NCI-H69 (cell line): ENCODE measurements at regions not wholly inside any gene's neighbourhood (a gene's known extent, or its start where the extent isn't known, plus 50 kb on each side); places are given as distances from the start of the nearest gene placed in this dataset.

Source experiments
- DNase-seq: peaks from one replicate; lab custom pipeline; 2025; lab: John Stamatoyannopoulos, UW

DNA sequence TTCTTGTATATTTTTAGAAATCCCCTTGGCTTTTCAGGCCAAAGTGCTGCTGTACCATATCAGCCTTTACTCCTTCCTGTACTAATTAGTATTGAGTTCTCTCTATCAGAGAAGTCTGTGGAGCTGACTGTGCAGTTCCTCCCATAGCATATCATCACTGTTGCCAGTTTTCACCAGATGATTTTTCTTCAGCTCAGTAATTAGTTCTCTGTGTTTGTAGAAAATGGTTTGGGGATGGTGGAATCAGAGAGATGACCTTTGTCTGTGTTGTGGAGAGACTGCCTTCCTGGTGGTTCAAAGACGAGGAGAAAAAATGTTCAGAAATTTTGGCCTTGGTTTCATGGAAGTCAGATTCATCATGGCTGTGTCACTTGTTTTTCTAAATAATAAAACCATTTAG, 227.5 kb upstream of the ACTBL2 start:
- no peak for DNase-seq

DNA sequence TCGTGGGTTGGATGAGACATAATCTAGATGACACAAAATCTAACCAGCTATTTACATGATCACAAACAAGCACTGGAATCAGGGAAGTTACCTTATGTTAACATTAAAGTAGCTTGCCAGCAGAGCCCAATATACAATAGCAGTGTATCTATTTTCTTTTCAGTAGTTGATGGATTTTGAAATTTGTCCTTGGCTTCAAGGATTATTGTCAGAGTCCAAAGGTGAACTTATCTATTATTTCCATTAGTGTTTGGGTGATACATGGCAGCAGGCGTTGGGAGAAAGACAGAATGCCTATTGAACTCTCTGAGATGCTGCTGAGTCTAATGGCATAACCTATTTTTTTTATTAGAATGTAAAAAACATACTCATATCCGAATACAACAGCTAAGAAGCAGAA, 223.2 kb upstream of the ACTBL2 start:
- DNase-seq = no peak

DNA sequence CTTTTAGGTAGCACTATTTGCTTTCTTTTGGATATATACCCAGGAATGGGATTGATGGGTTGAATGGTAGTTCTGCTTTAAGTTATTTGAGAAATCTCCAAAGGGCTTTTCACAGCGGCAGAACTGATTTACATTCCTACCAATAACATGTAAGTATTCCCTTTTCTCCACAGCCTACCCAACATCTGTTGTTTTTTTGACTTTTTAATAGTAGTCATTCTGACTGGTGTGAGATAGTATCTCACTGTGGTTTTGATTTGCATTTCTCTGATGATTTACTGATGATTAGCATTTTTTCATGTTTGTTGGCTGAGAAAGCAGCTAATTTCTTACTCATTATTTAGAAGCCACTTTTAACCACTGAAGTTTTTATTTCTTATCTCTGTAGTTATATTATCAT, 221.1 kb upstream of the ACTBL2 start:
- no peak for DNase-seq

DNA sequence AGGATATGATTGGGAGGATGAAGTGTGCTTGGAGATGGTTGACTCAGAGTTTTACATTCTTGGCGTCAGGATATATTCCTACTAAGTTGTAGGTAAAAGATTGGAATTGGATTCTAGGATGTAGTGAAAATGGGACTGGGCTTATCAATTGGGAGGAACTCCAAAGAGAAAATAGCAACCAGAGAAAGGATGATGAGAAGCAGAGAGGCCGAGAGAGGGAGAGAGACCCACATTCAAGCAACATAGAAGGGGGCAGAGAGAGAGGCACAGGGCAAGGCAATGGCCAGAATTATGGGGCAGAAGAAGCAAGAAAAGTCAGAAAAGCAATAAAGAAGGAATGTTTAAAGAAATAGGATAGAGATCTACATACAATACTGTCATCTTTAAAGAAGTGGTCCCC, 217.9 kb upstream of the ACTBL2 start:
- DNase-seq = no peak

DNA sequence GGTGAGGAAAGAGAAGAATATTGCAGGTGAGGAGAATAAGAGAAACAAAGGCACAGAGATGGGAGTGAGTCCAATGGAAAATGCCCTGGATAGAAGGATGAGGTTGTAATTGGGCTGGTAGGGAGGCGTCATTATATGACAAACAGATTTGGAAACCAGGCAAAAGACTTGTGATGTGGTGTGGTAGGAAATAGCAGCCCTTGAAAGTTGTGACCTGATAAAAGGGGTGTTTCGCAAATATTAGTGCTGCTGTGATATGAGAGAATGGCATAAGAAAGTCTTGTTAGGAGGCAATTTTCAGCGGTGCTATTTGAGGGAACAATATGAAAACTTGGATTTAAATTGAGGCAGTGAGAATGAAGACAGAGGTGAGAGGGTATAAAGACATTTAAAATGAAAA, 217.5 kb upstream of the ACTBL2 start:
- no peak for DNase-seq

DNA sequence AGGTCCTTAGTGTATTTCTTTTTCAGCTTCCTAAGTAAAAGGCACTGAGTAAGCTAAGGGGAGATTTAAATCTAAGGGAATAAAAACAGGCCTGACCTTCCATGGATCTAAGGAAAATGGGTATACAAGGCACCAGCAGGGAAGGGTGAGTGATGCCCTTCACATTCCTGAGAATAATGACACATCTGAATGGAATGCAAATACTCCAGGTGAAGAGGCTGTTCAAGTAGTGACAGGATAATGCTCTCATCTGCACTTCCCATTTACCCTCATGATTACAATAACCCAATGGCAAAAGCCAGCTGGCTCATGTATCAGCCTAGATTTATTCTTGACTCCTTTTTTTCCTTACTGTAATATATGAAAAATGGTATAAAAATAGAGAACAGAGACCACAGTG, 216.2 kb upstream of the ACTBL2 start:
- no peak for DNase-seq

DNA sequence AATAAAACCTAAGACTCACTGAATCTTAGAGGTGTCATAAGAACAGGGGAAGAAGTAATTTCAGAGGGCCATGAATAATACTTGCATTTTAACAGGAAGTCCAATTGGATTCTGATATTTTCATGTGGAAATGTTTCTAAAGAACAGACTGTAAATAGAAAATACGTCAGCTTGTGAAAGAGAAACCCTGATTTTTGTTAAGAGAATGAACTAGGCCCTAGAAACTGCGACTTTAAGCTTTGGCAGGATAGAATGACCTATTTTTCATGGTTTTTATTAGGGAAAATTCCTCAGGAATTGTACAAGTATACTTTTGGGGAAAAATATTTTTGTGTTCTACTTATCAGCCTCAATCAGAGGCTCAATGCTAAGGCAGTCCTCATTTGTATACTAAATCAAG, 215.5 kb upstream of the ACTBL2 start:
- no peak for DNase-seq

DNA sequence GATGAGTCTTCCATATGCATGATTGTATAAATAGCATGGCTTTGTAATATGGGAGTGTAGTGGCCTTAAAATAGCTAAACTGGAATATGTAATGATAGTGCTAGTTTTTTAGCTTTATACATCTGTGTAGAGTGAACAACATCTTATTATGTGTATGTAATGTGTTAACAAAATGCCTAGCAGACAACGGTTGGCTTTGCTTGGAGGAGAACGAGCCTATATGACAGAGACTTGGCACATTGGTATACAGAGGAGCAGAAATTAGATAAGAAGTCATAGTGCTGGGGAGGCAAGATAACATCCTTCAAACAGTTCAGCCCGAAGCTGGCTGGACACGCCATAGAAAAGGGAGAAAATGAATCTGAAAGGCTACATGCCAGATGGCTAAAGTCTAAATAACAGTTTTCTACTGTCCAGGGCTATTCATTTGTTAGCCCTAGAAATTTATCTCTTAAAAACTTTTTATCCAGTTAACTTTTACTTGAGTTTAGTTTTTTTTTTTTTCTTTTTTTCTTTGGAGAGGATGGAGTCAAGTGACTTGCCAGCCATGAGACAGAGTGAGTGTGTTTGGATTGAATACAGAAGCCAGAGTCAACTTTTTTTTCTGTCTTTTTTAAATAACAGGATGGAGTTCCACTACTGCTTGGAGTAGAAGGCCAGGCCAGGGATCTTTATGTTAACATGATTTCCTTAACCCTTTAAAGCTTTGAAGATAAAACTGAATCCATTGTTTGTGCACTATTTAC, 214.4 kb upstream of the ACTBL2 start:
- DNase-seq = no peak

DNA sequence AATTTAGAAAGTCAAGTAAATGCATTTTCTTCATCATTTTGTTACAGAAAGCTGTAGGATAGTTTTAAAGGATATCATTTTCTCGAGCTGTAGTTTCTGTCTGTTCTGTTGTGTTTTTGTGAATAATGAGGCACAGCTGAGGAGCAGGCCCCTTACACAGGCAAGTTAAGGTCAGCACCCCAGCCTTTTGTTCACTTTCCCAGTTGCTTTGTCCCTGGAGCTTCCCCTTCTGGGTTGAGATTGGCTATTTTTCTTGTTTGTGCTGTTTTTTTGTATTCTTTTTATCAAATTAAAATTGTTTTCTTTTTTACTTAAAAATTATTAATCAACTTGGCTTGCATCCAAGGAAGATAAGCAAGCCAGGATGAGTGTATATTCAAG, 213.8 kb upstream of the ACTBL2 start:
- no peak for DNase-seq

DNA sequence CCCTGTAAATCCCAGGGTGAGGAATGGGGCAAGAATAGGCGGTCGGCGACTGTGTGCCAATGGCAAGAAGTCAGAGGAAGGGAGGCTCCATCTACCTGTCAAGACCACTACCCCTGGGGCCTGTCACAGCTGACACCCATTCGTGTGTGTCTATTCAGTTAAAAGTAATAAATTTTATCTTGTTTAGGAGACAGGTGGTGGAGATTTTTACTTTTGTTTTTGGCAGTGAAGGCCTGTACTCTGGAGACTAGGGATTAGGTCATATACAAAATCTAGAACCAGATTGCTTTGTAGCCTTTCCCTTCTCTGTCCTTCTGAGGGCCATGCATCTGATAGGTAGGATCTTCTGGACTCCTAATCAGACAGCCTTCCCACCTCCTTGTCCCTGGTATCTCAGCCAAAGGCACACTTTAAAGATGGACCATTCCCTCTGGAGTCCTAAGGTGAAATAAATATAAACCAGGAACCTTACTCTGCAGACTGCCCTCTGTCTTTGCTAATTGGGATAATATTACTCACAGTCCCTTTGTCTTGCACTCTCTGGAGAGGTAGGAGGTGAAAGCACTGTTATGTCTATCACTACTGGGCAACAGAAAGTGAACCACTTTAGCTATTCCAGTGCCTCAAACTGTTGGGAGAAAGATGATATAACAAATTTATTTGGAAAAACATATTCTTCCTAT, 213.2 kb upstream of the ACTBL2 start:
- DNase-seq = no peak

DNA sequence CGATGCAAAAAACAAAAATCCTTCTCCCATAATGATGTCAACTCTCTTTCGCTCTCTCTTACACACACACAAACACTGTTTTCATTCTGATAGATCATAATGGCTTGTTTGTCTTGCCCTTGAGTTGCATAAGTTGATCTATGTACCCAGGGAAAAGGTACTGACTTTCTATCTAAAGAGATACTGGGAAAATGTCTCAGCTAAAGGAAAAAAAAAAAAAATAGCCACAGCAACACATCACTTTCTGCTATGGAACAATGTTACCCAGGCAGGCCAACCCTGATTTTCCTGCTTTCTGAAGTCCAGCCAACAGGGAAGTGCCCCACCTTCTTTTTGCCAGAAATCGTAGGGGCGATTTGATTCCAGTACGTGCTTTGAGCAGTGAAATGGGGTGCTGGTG, 212.6 kb upstream of the ACTBL2 start:
- DNase-seq = no peak

DNA sequence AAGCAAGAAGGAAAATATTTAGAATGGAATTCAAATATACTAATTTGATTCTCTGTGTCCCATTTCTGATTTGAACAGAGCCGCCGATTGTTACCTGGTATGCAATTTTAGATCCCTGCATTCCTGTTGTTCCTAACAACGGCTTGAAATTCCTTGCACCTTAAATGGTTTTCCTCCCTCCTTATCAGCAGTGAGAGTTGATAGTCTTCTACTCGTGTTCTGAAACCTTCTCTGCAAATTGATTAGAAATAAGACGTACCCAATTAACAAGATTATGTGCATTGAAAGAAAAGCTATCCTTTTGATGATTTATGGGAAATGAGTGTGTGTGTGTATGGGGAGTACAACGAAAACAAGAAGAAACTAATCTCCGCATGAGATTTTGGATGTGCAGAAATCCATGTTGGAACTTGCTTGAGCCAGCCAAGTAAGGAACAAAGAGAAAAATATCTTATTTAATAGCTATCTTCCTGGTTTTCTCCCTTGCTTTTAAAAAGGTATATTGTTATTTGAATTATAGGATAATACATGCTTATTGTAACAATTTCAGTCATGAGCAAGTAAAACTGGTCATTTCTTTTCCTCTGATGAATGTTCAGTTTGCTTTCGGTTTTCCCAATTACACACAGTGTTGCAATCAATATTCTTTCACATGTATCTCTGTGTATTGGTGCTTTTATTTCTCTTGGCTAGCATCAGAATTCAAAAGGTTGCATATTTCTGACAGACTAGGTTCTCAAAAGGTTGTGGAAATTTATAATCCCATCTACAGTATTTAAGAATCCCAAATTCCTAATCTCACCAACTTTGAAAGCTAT, 211.1 kb upstream of the ACTBL2 start:
- no peak for DNase-seq

DNA sequence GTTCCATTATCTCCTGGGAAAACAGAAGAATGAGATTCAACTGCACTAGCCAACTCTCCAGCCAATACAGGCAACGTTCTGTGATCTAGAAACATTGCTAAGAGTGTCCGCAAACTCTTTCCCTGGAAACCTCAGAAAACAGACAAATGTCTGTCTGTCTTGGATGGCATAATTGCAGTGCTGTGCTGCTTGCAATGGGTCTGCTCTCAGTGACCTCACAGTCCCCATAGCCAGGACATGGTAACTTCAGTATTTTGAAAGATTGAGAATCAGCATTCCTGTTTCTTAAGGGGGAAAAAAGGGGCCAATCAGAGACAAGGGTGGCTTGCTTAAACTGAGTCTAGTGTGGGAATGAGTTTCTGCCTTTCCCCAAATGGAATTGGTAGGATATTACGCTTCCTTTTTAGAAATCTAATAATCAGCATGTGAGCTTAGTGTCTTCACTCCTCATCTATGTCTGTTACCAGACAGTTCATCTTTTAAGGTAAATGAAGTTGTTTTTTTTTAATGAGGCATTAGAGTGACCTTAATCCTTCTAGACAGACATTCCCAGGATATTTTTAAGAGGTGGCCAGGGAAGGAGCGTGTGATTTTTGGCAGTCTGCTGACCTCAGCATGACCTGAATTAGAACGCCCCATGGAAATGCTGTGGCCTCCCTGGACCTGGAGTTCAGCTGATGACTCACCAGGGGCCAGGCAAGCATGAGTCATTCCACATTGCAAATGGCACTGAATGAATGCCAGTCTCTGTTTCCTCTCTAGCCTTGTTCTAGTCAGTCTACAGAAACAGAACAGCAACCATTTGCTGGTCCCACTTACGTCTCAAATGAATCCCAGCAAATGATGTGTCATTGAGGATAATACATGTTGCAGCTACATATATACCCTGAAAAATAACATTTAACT, 210.2 kb upstream of the ACTBL2 start:
- DNase-seq = peak; percentile 19

DNA sequence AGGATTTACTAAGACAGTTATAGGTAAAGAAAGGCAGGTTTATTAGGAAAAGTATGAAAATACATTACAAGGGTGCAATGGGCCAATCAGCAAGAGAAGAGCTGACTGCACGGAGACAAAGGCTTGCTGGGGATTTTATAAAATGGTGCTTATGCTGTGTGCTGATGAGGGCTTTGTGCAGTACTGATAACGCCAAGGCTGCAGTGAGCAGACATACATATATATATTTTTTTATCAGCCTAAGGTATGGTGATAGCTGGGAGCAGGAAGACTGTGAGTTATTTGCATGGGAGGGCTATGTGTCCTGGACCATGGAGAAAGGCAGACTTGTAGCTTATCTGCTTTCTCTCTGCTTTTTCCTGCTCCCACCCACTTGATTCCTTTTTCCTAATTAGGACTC, 208.1 kb upstream of the ACTBL2 start:
- DNase-seq = no peak

DNA sequence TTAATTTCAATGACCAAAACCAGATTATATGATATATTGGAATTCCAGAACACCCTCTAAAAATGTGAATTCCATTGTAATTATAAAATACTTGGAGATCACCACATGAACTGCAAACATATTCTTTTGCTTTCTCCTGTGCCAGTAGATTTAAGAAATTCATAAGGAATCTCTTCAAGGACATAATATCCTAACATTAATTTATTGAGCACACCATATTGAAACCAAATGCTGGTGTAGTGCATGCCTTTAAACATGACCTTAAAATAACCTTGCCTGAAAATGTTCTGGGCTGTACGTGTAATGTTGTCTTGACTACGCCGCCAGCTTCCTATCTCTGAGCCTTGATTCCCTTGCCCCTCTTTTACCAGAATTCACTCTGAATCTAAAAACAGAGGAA, 205.0 kb upstream of the ACTBL2 start:
- DNase-seq = no peak

DNA sequence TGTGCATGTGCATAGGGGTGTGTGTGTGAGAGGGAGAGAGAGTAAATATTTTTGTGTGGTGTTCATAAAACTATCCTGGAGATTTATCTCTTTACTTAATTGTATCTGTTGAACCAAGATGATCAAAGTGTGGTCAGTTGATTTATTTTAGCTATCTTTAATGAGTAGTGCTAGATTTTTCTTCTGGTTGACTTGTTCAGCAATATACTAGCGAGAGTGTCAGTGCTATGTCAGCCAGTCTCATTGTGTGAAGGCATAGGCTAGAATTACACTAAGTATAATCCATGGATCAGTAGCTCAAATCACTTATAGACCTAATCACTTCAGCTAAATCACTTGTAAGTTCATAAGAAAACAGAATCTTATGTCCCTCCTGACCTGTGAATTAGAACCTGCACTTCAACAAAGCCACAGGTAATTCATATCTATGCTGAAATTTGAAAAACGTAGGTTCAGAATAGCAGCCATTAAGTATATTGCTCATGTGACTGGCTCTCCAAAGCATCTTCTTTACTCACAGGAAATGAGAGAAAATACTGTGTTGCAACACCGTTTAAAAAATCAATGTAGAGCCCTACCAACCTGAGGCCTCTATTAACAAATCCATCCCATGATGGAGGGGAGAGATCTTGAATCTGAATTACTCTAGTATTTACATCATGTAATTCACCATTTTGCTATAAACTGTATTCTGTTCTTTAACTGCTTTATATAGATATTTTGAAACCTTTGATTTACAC, 203.1 kb upstream of the ACTBL2 start:
- DNase-seq = no peak

DNA sequence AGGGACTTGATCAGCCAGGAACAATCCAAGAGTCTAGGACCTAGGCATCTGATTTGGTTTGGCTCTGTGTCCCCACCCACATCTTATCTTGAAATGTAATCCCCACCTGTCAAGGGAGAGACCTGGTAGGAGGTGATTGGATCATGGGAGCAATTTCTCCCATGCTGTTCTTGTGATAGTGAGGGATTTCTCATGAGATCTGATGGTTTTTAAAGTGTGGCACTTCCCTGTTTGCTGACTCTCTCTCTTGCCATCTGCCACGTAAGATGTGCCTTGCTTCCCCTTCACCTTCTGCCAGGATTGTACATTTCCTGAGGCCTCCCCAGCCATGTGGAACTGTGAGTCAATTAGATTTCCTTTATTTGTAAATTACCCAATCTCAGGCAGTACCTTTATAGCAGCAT, 201.7 kb upstream of the ACTBL2 start:
- peak; percentile 6 for DNase-seq

DNA sequence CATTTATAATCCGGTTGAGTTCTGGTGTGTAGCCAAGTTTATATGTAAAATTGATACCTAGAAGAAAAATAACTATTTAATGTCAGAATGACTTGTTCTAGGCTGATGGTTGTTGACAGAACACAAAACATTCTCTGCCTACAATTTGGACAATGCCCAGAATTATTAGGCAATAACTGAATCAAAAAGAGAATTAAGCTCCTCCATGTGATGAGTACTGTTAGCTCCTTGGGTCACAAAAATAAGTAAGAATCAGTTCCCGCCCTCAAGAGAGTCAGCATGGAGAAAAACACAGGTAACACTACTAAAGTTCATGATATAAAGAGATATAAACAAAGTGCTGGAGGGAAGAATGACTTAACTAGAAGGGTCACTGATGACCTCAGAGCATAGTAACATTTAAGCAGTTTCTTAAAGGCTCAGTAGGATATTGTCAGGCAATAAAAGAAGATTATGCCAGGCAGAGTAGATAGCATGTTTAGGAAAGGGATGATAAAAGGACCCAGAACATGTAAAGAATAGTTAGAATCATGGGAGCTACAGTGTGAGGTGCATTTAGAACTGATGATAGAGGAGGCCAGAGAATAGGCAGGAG, 200.5 kb upstream of the ACTBL2 start:
- no peak for DNase-seq

DNA sequence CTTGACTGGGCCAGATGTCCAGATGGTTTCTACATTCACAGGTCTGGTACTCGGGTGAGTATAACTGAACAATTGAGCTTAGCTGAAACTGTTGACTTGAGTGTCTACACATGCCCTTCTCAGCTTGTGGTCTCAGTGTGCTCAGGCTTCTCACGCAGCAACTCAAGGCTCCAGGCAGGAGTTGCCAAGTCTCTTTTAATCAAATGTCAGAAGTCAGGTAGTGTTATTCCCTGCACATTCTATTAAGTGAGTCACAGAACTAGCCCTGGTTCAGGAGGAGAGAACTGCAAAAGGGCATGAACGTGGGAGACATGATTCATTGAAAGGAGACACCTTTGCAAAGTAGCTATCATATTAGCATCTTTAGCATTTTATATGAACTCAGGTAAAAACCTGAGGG, 199.3 kb upstream of the ACTBL2 start:
- DNase-seq = peak; percentile 11

DNA sequence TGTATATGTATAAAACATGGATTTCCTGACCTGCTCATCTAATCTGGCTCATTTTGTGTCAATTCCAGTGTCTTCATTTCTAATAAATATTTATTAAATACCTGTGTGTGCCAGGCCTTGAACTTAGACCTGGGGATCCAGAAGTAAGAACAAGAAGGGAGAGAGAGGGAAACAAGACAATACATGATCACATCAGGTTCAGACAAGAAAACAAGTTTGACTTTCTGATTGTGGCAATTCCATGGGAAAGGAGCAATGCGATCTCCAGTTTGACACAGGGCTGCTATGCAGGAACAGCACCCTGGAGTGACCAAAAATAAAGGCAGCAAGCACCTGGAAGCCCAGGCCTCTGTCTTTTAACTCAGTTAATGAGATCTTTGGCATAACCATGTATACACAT, 198.1 kb upstream of the ACTBL2 start:
- DNase-seq = no peak

DNA sequence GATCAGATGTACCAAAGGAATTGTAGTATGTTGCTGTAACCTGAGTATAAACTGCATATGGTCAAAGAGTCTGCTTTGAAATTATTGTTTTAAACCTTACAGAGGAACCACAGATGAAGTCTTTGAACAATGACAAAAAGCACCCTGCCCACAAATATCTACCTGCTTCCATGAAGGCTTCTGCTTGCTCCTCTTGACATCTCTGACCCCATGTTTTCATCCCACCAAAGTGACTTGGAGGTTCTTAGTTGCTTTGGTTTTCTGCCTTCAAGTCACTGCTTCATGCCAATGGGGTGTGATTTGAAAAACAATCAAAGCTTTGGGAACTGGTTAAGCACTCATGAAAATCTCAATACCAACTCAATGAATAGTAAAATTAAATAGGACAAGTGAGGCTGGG, 194.6 kb upstream of the ACTBL2 start:
- no peak for DNase-seq
